Mammary epithelial cell (primary cell): ENCODE measurements at regions not wholly inside any gene's neighbourhood (a gene's known extent, or its start where the extent isn't known, plus 50 kb on each side); places are given as distances from the start of the nearest gene placed in this dataset.
"Not testable (repeated sequence)": the region's sequence is repeated elsewhere in the genome, so short reads cannot be mapped to it uniquely, and the experiment has no call there.

Experiments
- EZH2 ChIP-seq: IDR thresholded peaks from 2 replicates; pipeline ENCODE4 v1.6.1; 2012; ENCODE audit warnings: low read length, inconsistent platforms, borderline replicate concordance
- TF ChIP-seq, protein P1 (sequence below), 2 donors: IDR thresholded peaks in 1 of 2; conservative IDR thresholded peaks in 1 of 2; 2 replicates each; pipeline ENCODE4 v1.5.1; 2011 to 2012; ENCODE audit warnings: inconsistent platforms in 2 of 2, low read length in 2 of 2, mild to moderate bottlenecking in 2 of 2, control low read depth in 1 of 2, low read depth in 1 of 2; ENCODE audit not compliant: insufficient read depth in 1 of 2; ENCODE audit errors: extremely low read depth in 1 of 2

DNA sequence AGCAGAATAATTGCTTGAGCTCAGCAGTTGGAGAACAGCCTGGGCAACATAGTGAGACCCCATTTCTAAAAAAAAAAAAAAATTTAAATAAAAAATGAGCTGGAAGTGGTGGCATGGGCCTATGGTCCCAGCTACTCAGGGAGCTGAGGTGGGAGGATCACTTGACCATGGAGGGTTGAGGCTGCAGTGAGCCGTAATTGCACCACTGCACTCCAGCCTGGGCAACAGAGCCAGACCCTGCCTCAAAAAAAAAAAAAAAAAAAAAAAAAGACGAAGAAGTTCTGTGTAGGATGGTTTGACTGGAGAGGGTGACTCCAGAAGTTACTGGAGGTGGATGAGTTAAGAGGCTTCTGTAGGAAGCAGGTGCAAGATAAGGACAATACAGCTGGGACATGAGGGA is 63.4 kb upstream of the VGLL4 start:
- TF ChIP-seq, protein P1, sequence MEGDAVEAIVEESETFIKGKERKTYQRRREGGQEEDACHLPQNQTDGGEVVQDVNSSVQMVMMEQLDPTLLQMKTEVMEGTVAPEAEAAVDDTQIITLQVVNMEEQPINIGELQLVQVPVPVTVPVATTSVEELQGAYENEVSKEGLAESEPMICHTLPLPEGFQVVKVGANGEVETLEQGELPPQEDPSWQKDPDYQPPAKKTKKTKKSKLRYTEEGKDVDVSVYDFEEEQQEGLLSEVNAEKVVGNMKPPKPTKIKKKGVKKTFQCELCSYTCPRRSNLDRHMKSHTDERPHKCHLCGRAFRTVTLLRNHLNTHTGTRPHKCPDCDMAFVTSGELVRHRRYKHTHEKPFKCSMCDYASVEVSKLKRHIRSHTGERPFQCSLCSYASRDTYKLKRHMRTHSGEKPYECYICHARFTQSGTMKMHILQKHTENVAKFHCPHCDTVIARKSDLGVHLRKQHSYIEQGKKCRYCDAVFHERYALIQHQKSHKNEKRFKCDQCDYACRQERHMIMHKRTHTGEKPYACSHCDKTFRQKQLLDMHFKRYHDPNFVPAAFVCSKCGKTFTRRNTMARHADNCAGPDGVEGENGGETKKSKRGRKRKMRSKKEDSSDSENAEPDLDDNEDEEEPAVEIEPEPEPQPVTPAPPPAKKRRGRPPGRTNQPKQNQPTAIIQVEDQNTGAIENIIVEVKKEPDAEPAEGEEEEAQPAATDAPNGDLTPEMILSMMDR (conservative IDR thresholded peaks at IDR 0.05 in 1 of 2, IDR thresholded peaks at IDR 0.05 in 1 of 2; ENCODE audit: extremely low read depth in 1 of 2, insufficient read depth in 1 of 2, low read depth in 1 of 2, low read length in 2 of 2): not testable (repeated sequence)
- not testable (repeated sequence) for TF ChIP-seq EZH2
